ENCODE measurements at regions not wholly inside any gene's neighbourhood (a gene's known extent, or its start where the extent isn't known, plus 50 kb on each side); places are given as distances from the start of the nearest gene placed in this dataset.

- no peak for DNase-seq (ENCODE audit: low read depth in 3 of 3)
These were observed 247.0 kb upstream of the MKI67 start for GRCh38 chr10:128373071-128373749.

- DNase-seq (ENCODE audit: low read depth in 3 of 3), result no peak
These were observed 247.6 kb upstream of the MKI67 start for GRCh38 chr10:128373831-128374230.

GRCh38 chr10:128375171-128375570 lies 248.9 kb upstream of the MKI67 start:
- DNase-seq (ENCODE audit: low read depth in 3 of 3), result no peak

GRCh38 chr10:128377364-128377987 lies 251.3 kb upstream of the MKI67 start:
- DNase-seq (ENCODE audit: low read depth in 3 of 3), result no peak

- DNase-seq (ENCODE audit: low read depth in 3 of 3), result no peak
These were observed 251.8 kb upstream of the MKI67 start for GRCh38 chr10:128377988-128378387.

GRCh38 chr10:128380946-128381345 lies 254.7 kb upstream of the MKI67 start:
- no peak for DNase-seq (ENCODE audit: low read depth in 3 of 3)

- no peak for DNase-seq (ENCODE audit: low read depth in 3 of 3)
These were observed 256.0 kb upstream of the MKI67 start for GRCh38 chr10:128382225-128382624.

- DNase-seq (ENCODE audit: low read depth in 3 of 3), result no peak
These were observed 258.6 kb upstream of the MKI67 start for GRCh38 chr10:128384831-128385230.

- DNase-seq (ENCODE audit: low read depth in 3 of 3), result no peak
These were observed 260.0 kb upstream of the MKI67 start for GRCh38 chr10:128386231-128386630.

- no peak for DNase-seq (ENCODE audit: low read depth in 3 of 3)
These were observed 260.8 kb upstream of the MKI67 start for GRCh38 chr10:128386816-128387604.

- DNase-seq (ENCODE audit: low read depth in 3 of 3), result no peak
These were observed 264.4 kb upstream of the MKI67 start for GRCh38 chr10:128390596-128390995.

GRCh38 chr10:128393546-128393945 lies 267.3 kb upstream of the MKI67 start:
- no peak for DNase-seq (ENCODE audit: low read depth in 3 of 3)

- no peak for DNase-seq (ENCODE audit: low read depth in 3 of 3)
These were observed 271.9 kb upstream of the MKI67 start for GRCh38 chr10:128398118-128398517.

- DNase-seq (ENCODE audit: low read depth in 3 of 3), result no peak
These were observed 272.8 kb upstream of the MKI67 start for GRCh38 chr10:128398999-128399398.

- no peak for DNase-seq (ENCODE audit: low read depth in 3 of 3)
These were observed 274.3 kb upstream of the MKI67 start for GRCh38 chr10:128400564-128400963.

- DNase-seq (ENCODE audit: low read depth in 3 of 3), result no peak
These were observed 279.2 kb upstream of the MKI67 start for GRCh38 chr10:128405450-128405849.

- no peak for DNase-seq (ENCODE audit: low read depth in 3 of 3)
These were observed 285.4 kb upstream of the MKI67 start for GRCh38 chr10:128411643-128412042.

GRCh38 chr10:128414568-128414967 lies 288.3 kb upstream of the MKI67 start:
- DNase-seq (ENCODE audit: low read depth in 3 of 3), result no peak

GRCh38 chr10:128416231-128416630 lies 290.0 kb upstream of the MKI67 start:
- DNase-seq (ENCODE audit: low read depth in 3 of 3), result no peak

GRCh38 chr10:128417826-128418225 lies 291.6 kb upstream of the MKI67 start:
- no peak for DNase-seq (ENCODE audit: low read depth in 3 of 3)

GRCh38 chr10:128418819-128419218 lies 292.6 kb upstream of the MKI67 start:
- DNase-seq (ENCODE audit: low read depth in 3 of 3), result no peak

- no peak for DNase-seq (ENCODE audit: low read depth in 3 of 3)
These were observed 293.3 kb upstream of the MKI67 start for GRCh38 chr10:128419466-128420019.

GRCh38 chr10:128420623-128421022 lies 294.4 kb upstream of the MKI67 start:
- no peak for DNase-seq (ENCODE audit: low read depth in 3 of 3)
